ENCODE measurements at regions not wholly inside any gene's neighbourhood (a gene's known extent, or its start where the extent isn't known, plus 50 kb on each side); places are given as distances from the start of the nearest gene placed in this dataset.

GRCh38 chr2:104707056-104707455, 146.9 kb upstream of the POU3F3 start:
- TF ChIP-seq POLR2AphosphoS5 (IDR thresholded peaks at IDR 0.05; ENCODE audit: low read depth) (no peak), JUNB (IDR thresholded peaks at IDR 0.05; ENCODE audit: unreplicated experiment) (no peak), EZH2phosphoT487 (IDR thresholded peaks at IDR 0.05; ENCODE audit: unreplicated experiment) (no peak), REST (IDR thresholded peaks at IDR 0.05; ENCODE audit: unreplicated experiment) (no peak), EZH2 (IDR thresholded peaks at IDR 0.05; ENCODE audit: low read depth, unreplicated experiment) (no peak), CREB1 (CRISPR knock-in tag; IDR thresholded peaks at IDR 0.05; ENCODE audit: low read depth) (no peak)
- TF ChIP-seq, protein P1, sequence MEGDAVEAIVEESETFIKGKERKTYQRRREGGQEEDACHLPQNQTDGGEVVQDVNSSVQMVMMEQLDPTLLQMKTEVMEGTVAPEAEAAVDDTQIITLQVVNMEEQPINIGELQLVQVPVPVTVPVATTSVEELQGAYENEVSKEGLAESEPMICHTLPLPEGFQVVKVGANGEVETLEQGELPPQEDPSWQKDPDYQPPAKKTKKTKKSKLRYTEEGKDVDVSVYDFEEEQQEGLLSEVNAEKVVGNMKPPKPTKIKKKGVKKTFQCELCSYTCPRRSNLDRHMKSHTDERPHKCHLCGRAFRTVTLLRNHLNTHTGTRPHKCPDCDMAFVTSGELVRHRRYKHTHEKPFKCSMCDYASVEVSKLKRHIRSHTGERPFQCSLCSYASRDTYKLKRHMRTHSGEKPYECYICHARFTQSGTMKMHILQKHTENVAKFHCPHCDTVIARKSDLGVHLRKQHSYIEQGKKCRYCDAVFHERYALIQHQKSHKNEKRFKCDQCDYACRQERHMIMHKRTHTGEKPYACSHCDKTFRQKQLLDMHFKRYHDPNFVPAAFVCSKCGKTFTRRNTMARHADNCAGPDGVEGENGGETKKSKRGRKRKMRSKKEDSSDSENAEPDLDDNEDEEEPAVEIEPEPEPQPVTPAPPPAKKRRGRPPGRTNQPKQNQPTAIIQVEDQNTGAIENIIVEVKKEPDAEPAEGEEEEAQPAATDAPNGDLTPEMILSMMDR (conservative IDR thresholded peaks at IDR 0.05; ENCODE audit: low read depth in 2 of 2): no peak
- TF ChIP-seq, protein P2, sequence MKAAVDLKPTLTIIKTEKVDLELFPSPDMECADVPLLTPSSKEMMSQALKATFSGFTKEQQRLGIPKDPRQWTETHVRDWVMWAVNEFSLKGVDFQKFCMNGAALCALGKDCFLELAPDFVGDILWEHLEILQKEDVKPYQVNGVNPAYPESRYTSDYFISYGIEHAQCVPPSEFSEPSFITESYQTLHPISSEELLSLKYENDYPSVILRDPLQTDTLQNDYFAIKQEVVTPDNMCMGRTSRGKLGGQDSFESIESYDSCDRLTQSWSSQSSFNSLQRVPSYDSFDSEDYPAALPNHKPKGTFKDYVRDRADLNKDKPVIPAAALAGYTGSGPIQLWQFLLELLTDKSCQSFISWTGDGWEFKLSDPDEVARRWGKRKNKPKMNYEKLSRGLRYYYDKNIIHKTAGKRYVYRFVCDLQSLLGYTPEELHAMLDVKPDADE (IDR thresholded peaks at IDR 0.05): no peak
